GM12873 (cell line): ENCODE measurements at regions not wholly inside any gene's neighbourhood (a gene's known extent, or its start where the extent isn't known, plus 50 kb on each side); places are given as distances from the start of the nearest gene placed in this dataset.

Source experiments
- CTCF ChIP-seq: IDR thresholded peaks from 2 replicates; pipeline ENCODE4 v1.5.1; 2012; ENCODE audit warnings: low read depth, mild to moderate bottlenecking, moderate library complexity, low read length, control low read depth; ENCODE audit not compliant: insufficient read depth; ENCODE audit errors: missing control alignments

- TF ChIP-seq CTCF, result no peak
These were observed 724.5 kb upstream of the RAG2 start for GRCh38 chr11:37322333-37323194.

GRCh38 chr11:37320921-37321320, 722.9 kb upstream of the RAG2 start:
- TF ChIP-seq CTCF, result no peak

- TF ChIP-seq CTCF, result no peak
These were observed 719.8 kb upstream of the RAG2 start for GRCh38 chr11:37317803-37318202.

- TF ChIP-seq CTCF, result no peak
These were observed 715.2 kb upstream of the RAG2 start for GRCh38 chr11:37313266-37313665.

GRCh38 chr11:37306563-37306962, 708.5 kb upstream of the RAG2 start:
- no peak for TF ChIP-seq CTCF

- TF ChIP-seq CTCF, result no peak
These were observed 700.1 kb upstream of the RAG2 start for GRCh38 chr11:37298173-37298572.

GRCh38 chr11:37286890-37287289, 688.9 kb upstream of the RAG2 start:
- no peak for TF ChIP-seq CTCF
